Ishikawa (cell line): ENCODE measurements at regions not wholly inside any gene's neighbourhood (a gene's known extent, or its start where the extent isn't known, plus 50 kb on each side); places are given as distances from the start of the nearest gene placed in this dataset.

ENCODE experiments used
- CEBPB ChIP-seq: IDR thresholded peaks from 2 replicates; pipeline ENCODE4 v1.6.1; 2012
- CREB1 ChIP-seq: IDR thresholded peaks from 2 replicates; pipeline ENCODE4 v1.6.1; 2012; ENCODE audit warnings: low read depth
- EGR1 ChIP-seq: IDR thresholded peaks from 2 replicates; pipeline ENCODE4 v1.6.1; 2012
- EP300 ChIP-seq: IDR thresholded peaks from 2 replicates; pipeline ENCODE4 v1.6.1; 2012; ENCODE audit warnings: borderline replicate concordance
- FOXM1 ChIP-seq: IDR thresholded peaks from 2 replicates; pipeline ENCODE4 v1.6.1; 2012; ENCODE audit warnings: low read depth, borderline replicate concordance
- MAX ChIP-seq: IDR thresholded peaks from 2 replicates; pipeline ENCODE4 v1.6.1; 2012
- NFIC ChIP-seq: IDR thresholded peaks from 2 replicates; pipeline ENCODE4 v1.6.1; 2012
- RAD21 ChIP-seq: IDR thresholded peaks from 2 replicates; pipeline ENCODE4 v1.6.1; 2012; ENCODE audit warnings: low read depth
- TAF1 ChIP-seq: IDR thresholded peaks from 2 replicates; pipeline ENCODE4 v1.6.1; 2012; ENCODE audit warnings: low read depth, mild to moderate bottlenecking
- TCF12 ChIP-seq: IDR thresholded peaks from 2 replicates; pipeline ENCODE4 v1.6.1; 2012; ENCODE audit warnings: low read depth
- TEAD4 ChIP-seq: IDR thresholded peaks from 2 replicates; pipeline ENCODE4 v1.6.1; 2012
- USF1 ChIP-seq: IDR thresholded peaks from 2 replicates; pipeline ENCODE4 v1.6.1; 2012
- YY1 ChIP-seq: IDR thresholded peaks from 2 replicates; pipeline ENCODE4 v1.6.1; 2012; ENCODE audit warnings: low read depth
- ZBTB7A ChIP-seq: IDR thresholded peaks from 2 replicates; pipeline ENCODE4 v1.6.1; 2012; ENCODE audit warnings: low read depth
- TF ChIP-seq, protein P1 (sequence below): IDR thresholded peaks from 2 replicates; pipeline ENCODE4 v1.6.1; 2012; ENCODE audit warnings: low read depth, mild to moderate bottlenecking

DNA sequence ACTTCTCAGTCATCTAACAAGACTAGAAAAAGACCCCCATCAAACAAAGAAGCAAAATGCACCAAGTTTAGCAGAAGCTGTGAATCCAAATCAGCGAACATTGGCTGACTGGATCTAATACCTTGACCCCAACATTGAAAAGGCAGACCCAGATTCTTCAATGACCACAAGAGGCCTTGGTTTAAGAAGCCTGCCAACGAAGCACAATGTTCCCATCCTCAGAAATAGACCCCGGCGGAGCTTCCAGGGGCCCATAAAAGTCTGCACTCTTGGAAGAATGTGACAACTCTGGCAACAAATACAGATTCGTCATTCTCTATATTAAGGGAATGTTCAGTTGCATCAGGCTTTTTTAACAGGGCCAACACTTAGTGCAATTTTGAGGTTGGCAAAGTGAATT lies 112.8 kb upstream of the BCL6 start:
- TF ChIP-seq NFIC, result no peak
- no peak for TF ChIP-seq EP300
- TF ChIP-seq RAD21, result no peak
- TF ChIP-seq FOXM1, result no peak
- TF ChIP-seq CEBPB, result no peak
- no peak for TF ChIP-seq TAF1
- TF ChIP-seq ZBTB7A, result no peak

DNA sequence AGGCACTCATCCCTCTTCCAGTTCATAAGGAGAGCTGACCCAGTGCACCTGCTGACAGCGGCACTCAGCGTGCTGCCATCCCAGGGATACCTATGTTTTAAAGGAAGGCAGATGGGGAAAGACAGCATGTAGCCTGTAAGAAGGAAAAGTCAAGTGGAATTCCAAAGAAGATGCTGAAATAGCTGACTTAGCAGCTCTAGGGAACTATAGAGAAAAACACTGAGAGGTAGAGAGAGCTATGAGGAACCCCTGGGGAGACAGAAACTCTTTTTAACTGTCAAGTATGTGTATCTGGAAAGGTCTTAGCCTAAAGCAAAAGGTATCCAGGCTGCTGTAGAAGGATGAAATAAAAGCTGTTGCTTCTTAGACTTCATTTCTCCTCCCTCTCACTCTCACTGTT lies 113.4 kb upstream of the BCL6 start:
- no peak for TF ChIP-seq RAD21
- no peak for TF ChIP-seq YY1
- TF ChIP-seq USF1, result no peak
- no peak for TF ChIP-seq TAF1
- no peak for TF ChIP-seq NFIC
- no peak for TF ChIP-seq CREB1
- no peak for TF ChIP-seq EP300
- no peak for TF ChIP-seq TCF12
- no peak for TF ChIP-seq ZBTB7A
- no peak for TF ChIP-seq MAX
- TF ChIP-seq CEBPB, result no peak
- TF ChIP-seq, protein P1, sequence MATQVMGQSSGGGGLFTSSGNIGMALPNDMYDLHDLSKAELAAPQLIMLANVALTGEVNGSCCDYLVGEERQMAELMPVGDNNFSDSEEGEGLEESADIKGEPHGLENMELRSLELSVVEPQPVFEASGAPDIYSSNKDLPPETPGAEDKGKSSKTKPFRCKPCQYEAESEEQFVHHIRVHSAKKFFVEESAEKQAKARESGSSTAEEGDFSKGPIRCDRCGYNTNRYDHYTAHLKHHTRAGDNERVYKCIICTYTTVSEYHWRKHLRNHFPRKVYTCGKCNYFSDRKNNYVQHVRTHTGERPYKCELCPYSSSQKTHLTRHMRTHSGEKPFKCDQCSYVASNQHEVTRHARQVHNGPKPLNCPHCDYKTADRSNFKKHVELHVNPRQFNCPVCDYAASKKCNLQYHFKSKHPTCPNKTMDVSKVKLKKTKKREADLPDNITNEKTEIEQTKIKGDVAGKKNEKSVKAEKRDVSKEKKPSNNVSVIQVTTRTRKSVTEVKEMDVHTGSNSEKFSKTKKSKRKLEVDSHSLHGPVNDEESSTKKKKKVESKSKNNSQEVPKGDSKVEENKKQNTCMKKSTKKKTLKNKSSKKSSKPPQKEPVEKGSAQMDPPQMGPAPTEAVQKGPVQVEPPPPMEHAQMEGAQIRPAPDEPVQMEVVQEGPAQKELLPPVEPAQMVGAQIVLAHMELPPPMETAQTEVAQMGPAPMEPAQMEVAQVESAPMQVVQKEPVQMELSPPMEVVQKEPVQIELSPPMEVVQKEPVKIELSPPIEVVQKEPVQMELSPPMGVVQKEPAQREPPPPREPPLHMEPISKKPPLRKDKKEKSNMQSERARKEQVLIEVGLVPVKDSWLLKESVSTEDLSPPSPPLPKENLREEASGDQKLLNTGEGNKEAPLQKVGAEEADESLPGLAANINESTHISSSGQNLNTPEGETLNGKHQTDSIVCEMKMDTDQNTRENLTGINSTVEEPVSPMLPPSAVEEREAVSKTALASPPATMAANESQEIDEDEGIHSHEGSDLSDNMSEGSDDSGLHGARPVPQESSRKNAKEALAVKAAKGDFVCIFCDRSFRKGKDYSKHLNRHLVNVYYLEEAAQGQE, result no peak
- no peak for TF ChIP-seq FOXM1
- no peak for TF ChIP-seq EGR1
- no peak for TF ChIP-seq TEAD4

DNA sequence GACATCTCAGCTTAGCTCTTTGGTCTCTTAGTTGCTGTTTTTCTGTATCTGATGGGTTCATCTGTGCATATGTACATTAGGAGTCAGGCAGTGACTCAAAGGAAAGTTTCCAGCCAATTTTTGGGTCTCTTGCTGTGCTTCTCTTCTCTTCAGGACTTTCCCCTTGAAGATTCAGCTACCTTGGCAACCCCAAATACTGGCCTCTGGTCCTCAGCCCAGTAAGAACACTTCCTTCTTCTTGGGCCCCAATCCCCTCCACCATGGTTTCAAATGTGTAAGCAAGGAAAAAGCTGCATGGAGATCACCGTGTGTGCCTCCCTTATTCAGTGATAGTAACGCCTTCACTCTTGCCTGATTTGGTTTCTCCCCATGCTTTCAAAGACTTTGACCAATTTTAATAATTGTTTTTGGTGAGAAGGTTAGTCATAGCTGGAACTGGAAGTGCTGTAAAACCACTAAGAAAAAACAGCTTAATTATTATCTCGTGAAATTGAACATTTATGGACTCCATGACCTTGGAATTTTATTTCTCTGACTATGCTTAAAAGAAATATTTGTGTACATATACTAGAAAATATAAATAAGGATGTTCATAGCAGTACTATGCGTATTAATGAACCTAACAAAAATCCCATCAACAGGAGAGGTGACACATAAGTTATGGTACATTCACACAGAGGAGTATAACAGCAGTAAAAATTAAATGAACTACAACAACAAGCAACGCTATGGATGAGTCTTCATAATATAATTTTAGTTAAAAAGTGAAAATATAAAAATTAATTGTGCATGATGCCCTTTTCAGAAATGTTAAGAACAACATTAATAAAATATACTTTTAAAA lies 125.3 kb upstream of the BCL6 start:
- TF ChIP-seq TAF1, result no peak
- TF ChIP-seq TEAD4, result no peak
- TF ChIP-seq FOXM1, result no peak
- no peak for TF ChIP-seq EP300
- TF ChIP-seq ZBTB7A, result no peak
- TF ChIP-seq, protein P1, result no peak
- no peak for TF ChIP-seq TCF12
- no peak for TF ChIP-seq CREB1
- TF ChIP-seq NFIC, result no peak
- TF ChIP-seq YY1, result no peak

DNA sequence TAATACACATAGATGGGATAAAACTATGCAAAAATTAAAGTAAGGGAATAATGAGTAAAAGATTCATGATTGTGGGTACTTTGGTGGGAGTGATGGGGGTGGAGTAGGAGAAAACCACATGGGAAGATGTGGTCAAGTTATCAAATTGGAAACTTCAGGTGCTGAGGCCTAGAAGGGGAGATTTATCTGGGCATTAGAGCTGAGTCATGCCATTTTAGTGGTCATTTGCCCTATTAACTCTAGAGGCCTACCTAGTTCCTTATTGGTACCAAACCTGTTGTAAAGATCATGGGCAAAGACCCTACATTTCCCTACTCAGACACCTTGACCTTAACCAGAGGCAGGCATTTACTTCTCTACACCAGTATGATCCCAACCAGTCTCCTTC lies 125.9 kb upstream of the BCL6 start:
- TF ChIP-seq TCF12 (no peak), USF1 (no peak), YY1 (no peak), NFIC (no peak), CREB1 (no peak), MAX (no peak), RAD21 (no peak), FOXM1 (no peak), TAF1 (no peak), CEBPB (no peak)
- TF ChIP-seq, protein P1, result no peak

DNA sequence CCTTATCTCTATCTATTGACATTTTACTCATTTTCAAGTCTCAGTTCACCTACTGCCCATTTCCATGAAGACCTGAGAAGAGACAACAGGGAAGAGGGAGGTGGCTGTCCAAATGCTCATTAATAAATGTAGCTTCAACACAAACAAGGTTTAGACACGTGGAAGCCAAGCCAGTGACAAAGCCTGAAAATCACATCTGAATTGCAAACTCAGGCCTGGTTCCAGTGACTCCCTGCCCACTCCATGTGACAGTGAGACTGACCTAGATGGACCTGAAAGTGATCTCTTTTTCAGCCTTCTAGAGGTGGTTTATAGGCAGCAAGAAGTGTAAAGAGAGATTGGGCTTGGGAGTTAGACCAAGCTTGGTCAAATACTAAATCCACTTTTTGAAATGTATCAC lies 126.6 kb upstream of the BCL6 start:
- TF ChIP-seq, protein P1, result no peak
- TF ChIP-seq RAD21 (no peak), NFIC (no peak), CEBPB (no peak), EP300 (no peak), CREB1 (no peak), EGR1 (no peak), TAF1 (no peak), FOXM1 (no peak), MAX (no peak), YY1 (no peak), USF1 (no peak), ZBTB7A (no peak), TCF12 (no peak), TEAD4 (no peak)
